Mesodermal cell (in vitro differentiated cells): ENCODE measurements at regions not wholly inside any gene's neighbourhood (a gene's known extent, or its start where the extent isn't known, plus 50 kb on each side); places are given as distances from the start of the nearest gene placed in this dataset.

ENCODE experiments used
- H3K27ac ChIP-seq: 2 replicates; pipeline ENCODE4 v1.7.0; 2013; ENCODE audit warnings: mild to moderate bottlenecking, low read depth, low read length, moderate library complexity; ENCODE audit not compliant: severe bottlenecking
- H3K36me3 ChIP-seq: 2 replicates; pipeline ENCODE4 v1.7.1; 2013; ENCODE audit warnings: mild to moderate bottlenecking, low read length, moderate library complexity; ENCODE audit not compliant: control insufficient read depth, insufficient read depth
- H3K4me1 ChIP-seq: one replicate; pipeline ENCODE4 v1.7.1; 2013; ENCODE audit warnings: mild to moderate bottlenecking, low read length; ENCODE audit not compliant: insufficient read depth, control insufficient read depth, poor library complexity, severe bottlenecking
- H3K4me3 ChIP-seq: 2 replicates; pipeline ENCODE4 v1.7.0; 2013; ENCODE audit warnings: low read length, control low read depth, mild to moderate bottlenecking; ENCODE audit not compliant: insufficient read depth, poor library complexity, severe bottlenecking; ENCODE audit errors: extremely low read depth
- H3K9me3 ChIP-seq: 2 replicates; pipeline ENCODE4 v1.7.1; 2013; ENCODE audit warnings: mild to moderate bottlenecking, low read length, moderate library complexity; ENCODE audit not compliant: control insufficient read depth
- WGBS, 2 experiments: methylation state at CpG; one replicate each; pipeline ENCODE4 v1.1.5; 2013; ENCODE audit warnings: missing lambda C conversion rate in 2 of 2; ENCODE audit not compliant: insufficient coverage in 2 of 2; 5-methylcytosine and 5-hydroxymethylcytosine counted together

GRCh38 chr5:144947023-144947422 is 776.4 kb downstream of the KCTD16 start:
- 88 to 100% methylated on average over 1 to 2 of the region's 2 CpGs for WGBS, 2 experiments
- no peak overlapping the region for H3K4me3 ChIP-seq
- H3K36me3 ChIP-seq = no peaks in the 10 kb centered on the region
- H3K9me3 ChIP-seq = no peaks in the 10 kb centered on the region
- no peak overlapping the region for H3K27ac ChIP-seq
- no peaks in the 10 kb centered on the region for H3K4me1 ChIP-seq

- H3K4me1 ChIP-seq = no peaks in the 10 kb centered on the region
- H3K4me3 ChIP-seq = no peak overlapping the region
- no peaks in the 10 kb centered on the region for H3K36me3 ChIP-seq
- H3K27ac ChIP-seq = no peak overlapping the region
- H3K9me3 ChIP-seq = no peaks in the 10 kb centered on the region
- 70 to 100% methylated on average over 1 to 2 of the region's 2 CpGs for WGBS, 2 experiments
These were observed 774.8 kb downstream of the KCTD16 start for GRCh38 chr5:144945503-144945902.

- H3K9me3 ChIP-seq = no peaks in the 10 kb centered on the region
- H3K4me1 ChIP-seq = no peaks in the 10 kb centered on the region
- no peak overlapping the region for H3K27ac ChIP-seq
- no peak overlapping the region for H3K4me3 ChIP-seq
- no peaks in the 10 kb centered on the region for H3K36me3 ChIP-seq
- WGBS, 2 experiments = 85 to 88% methylated on average over 1 to 3 of the region's 4 CpGs
These were observed 774.3 kb downstream of the KCTD16 start for GRCh38 chr5:144944936-144945335.

GRCh38 chr5:144941004-144941403 is 770.3 kb downstream of the KCTD16 start:
- H3K27ac ChIP-seq = no peak overlapping the region
- no peaks in the 10 kb centered on the region for H3K9me3 ChIP-seq
- no peak overlapping the region for H3K4me3 ChIP-seq
- H3K36me3 ChIP-seq = no peaks in the 10 kb centered on the region
- no peaks in the 10 kb centered on the region for H3K4me1 ChIP-seq

GRCh38 chr5:144918371-144918770 is 747.7 kb downstream of the KCTD16 start:
- WGBS, 2 experiments = 78 to 86% methylated on average over 1 of the region's 1 CpG
- Histone ChIP-seq H3K36me3 (no peaks in the 10 kb centered on the region), H3K4me1 (no peaks in the 10 kb centered on the region), H3K9me3 (no peaks in the 10 kb centered on the region), H3K4me3 (no peak overlapping the region), H3K27ac (no peak overlapping the region)

- no peaks in the 10 kb centered on the region for H3K9me3 ChIP-seq
- no peaks in the 10 kb centered on the region for H3K4me1 ChIP-seq
- H3K36me3 ChIP-seq = no peaks in the 10 kb centered on the region
- no peak overlapping the region for H3K27ac ChIP-seq
- no peak overlapping the region for H3K4me3 ChIP-seq
These were observed 744.8 kb downstream of the KCTD16 start for GRCh38 chr5:144915452-144915851.

- no peaks in the 10 kb centered on the region for H3K9me3 ChIP-seq
- H3K27ac ChIP-seq = no peak overlapping the region
- no peaks in the 10 kb centered on the region for H3K36me3 ChIP-seq
- no peaks in the 10 kb centered on the region for H3K4me1 ChIP-seq
- WGBS, 2 experiments = 100% methylated on average over 1 of the region's 2 CpGs; no CpG with 5 or more reads in 1 of the 2 experiments
- no peak overlapping the region for H3K4me3 ChIP-seq
These were observed 743.0 kb downstream of the KCTD16 start for GRCh38 chr5:144913661-144914060.

- Histone ChIP-seq H3K9me3 (no peaks in the 10 kb centered on the region), H3K27ac (no peak overlapping the region), H3K4me3 (no peak overlapping the region), H3K4me1 (no peaks in the 10 kb centered on the region), H3K36me3 (no peaks in the 10 kb centered on the region)
- WGBS, 2 experiments = 67 to 78% methylated on average over 1 of the region's 2 CpGs
These were observed 725.8 kb downstream of the KCTD16 start for GRCh38 chr5:144896473-144896872.

GRCh38 chr5:144886668-144887067 is 716.0 kb downstream of the KCTD16 start:
- Histone ChIP-seq H3K27ac (no peak overlapping the region), H3K4me1 (no peaks in the 10 kb centered on the region), H3K9me3 (no peaks in the 10 kb centered on the region), H3K36me3 (no peaks in the 10 kb centered on the region), H3K4me3 (no peak overlapping the region)
- 83% methylated on average over 1 of the region's 1 CpG; no CpG with 5 or more reads in 1 of the 2 experiments for WGBS, 2 experiments

GRCh38 chr5:144882739-144883283 is 712.1 kb downstream of the KCTD16 start:
- no peak overlapping the region for H3K4me3 ChIP-seq
- no peaks in the 10 kb centered on the region for H3K4me1 ChIP-seq
- no peak overlapping the region for H3K27ac ChIP-seq
- H3K36me3 ChIP-seq = no peaks in the 10 kb centered on the region
- H3K9me3 ChIP-seq = no peaks in the 10 kb centered on the region
- WGBS, 2 experiments = no CpG with 5 or more reads among the region's 3 CpGs

- Histone ChIP-seq H3K9me3 (no peaks in the 10 kb centered on the region), H3K4me3 (no peak overlapping the region), H3K27ac (no peak overlapping the region), H3K36me3 (no peaks in the 10 kb centered on the region), H3K4me1 (no peaks in the 10 kb centered on the region)
- WGBS, 2 experiments = no CpG with 5 or more reads among the region's 2 CpGs
These were observed 709.8 kb downstream of the KCTD16 start for GRCh38 chr5:144880513-144880912.
